ENCODE measurements at regions not wholly inside any gene's neighbourhood (a gene's known extent, or its start where the extent isn't known, plus 50 kb on each side); places are given as distances from the start of the nearest gene placed in this dataset.

GRCh38 chr1:220344745-220345144, 72.5 kb upstream of the RAB3GAP2 start (continued):
- peak; percentile 61; the same call in 1 of the 2 replicates for TF ChIP-seq RELB (IDR thresholded peaks at IDR 0.05; ENCODE audit: low read depth)
- no peak for TF ChIP-seq HDAC6 (IDR thresholded peaks at IDR 0.05; ENCODE audit: unreplicated experiment)
- TF ChIP-seq, protein P1, sequence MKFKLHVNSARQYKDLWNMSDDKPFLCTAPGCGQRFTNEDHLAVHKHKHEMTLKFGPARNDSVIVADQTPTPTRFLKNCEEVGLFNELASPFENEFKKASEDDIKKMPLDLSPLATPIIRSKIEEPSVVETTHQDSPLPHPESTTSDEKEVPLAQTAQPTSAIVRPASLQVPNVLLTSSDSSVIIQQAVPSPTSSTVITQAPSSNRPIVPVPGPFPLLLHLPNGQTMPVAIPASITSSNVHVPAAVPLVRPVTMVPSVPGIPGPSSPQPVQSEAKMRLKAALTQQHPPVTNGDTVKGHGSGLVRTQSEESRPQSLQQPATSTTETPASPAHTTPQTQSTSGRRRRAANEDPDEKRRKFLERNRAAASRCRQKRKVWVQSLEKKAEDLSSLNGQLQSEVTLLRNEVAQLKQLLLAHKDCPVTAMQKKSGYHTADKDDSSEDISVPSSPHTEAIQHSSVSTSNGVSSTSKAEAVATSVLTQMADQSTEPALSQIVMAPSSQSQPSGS (IDR thresholded peaks at IDR 0.05; ENCODE audit: low read length): no peak
- TF ChIP-seq IKZF1 (conservative IDR thresholded peaks at IDR 0.05): peak; percentile 26; the same call in 1 of the 2 replicates
- TF ChIP-seq NBN (IDR thresholded peaks at IDR 0.05): 0 out of 2 replicates have a peak, but pooled peaks have one; percentile 20
- TF ChIP-seq CEBPB (IDR thresholded peaks at IDR 0.05; ENCODE audit: borderline replicate concordance in 1 of 2, low read depth in 2 of 2, low read length in 2 of 2): no peak
- no peak for TF ChIP-seq ZNF622 (IDR thresholded peaks at IDR 0.05)
- TF ChIP-seq SMARCA5 (IDR thresholded peaks at IDR 0.05): no peak
- 0 out of 2 replicates have a peak, but pooled peaks have one; percentile 17 for TF ChIP-seq EED (IDR thresholded peaks at IDR 0.05; ENCODE audit: low read depth)
- no peak for TF ChIP-seq MXI1 (IDR thresholded peaks at IDR 0.05; ENCODE audit: low read depth, low read length)
- no peak for TF ChIP-seq ZNF207 (IDR thresholded peaks at IDR 0.05; ENCODE audit: borderline replicate concordance)
- no peak for TF ChIP-seq SREBF2 (IDR thresholded peaks at IDR 0.05; ENCODE audit: low read length)
- TF ChIP-seq EP300 (IDR thresholded peaks at IDR 0.05; ENCODE audit: borderline replicate concordance in 1 of 2, control insufficient read depth in 1 of 2, low read depth in 2 of 2, low read length in 2 of 2): peak; percentile 49 to 63; a peak in 2 of 4 replicates
- TF ChIP-seq, protein P2, sequence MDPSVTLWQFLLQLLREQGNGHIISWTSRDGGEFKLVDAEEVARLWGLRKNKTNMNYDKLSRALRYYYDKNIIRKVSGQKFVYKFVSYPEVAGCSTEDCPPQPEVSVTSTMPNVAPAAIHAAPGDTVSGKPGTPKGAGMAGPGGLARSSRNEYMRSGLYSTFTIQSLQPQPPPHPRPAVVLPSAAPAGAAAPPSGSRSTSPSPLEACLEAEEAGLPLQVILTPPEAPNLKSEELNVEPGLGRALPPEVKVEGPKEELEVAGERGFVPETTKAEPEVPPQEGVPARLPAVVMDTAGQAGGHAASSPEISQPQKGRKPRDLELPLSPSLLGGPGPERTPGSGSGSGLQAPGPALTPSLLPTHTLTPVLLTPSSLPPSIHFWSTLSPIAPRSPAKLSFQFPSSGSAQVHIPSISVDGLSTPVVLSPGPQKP (IDR thresholded peaks at IDR 0.05; ENCODE audit: low read depth, low read length): no peak
- TF ChIP-seq JUND (IDR thresholded peaks at IDR 0.05; ENCODE audit: low read depth, low read length): no peak
- TF ChIP-seq RAD21 (IDR thresholded peaks at IDR 0.05; ENCODE audit: insufficient read depth, low read depth, low read length): no peak
- TF ChIP-seq TBL1XR1 (IDR thresholded peaks at IDR 0.05; ENCODE audit: low read depth, low read length): 0 out of 2 replicates have a peak, but pooled peaks have one; percentile 14
- TF ChIP-seq, protein P3, sequence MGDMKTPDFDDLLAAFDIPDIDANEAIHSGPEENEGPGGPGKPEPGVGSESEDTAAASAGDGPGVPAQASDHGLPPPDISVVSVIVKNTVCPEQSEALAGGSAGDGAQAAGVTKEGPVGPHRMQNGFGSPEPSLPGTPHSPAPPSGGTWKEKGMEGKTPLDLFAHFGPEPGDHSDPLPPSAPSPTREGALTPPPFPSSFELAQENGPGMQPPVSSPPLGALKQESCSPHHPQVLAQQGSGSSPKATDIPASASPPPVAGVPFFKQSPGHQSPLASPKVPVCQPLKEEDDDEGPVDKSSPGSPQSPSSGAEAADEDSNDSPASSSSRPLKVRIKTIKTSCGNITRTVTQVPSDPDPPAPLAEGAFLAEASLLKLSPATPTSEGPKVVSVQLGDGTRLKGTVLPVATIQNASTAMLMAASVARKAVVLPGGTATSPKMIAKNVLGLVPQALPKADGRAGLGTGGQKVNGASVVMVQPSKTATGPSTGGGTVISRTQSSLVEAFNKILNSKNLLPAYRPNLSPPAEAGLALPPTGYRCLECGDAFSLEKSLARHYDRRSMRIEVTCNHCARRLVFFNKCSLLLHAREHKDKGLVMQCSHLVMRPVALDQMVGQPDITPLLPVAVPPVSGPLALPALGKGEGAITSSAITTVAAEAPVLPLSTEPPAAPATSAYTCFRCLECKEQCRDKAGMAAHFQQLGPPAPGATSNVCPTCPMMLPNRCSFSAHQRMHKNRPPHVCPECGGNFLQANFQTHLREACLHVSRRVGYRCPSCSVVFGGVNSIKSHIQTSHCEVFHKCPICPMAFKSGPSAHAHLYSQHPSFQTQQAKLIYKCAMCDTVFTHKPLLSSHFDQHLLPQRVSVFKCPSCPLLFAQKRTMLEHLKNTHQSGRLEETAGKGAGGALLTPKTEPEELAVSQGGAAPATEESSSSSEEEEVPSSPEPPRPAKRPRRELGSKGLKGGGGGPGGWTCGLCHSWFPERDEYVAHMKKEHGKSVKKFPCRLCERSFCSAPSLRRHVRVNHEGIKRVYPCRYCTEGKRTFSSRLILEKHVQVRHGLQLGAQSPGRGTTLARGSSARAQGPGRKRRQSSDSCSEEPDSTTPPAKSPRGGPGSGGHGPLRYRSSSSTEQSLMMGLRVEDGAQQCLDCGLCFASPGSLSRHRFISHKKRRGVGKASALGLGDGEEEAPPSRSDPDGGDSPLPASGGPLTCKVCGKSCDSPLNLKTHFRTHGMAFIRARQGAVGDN (IDR thresholded peaks at IDR 0.05): peak; percentile 14; the same call in 1 of the 2 replicates
- TF ChIP-seq TAF1 (IDR thresholded peaks at IDR 0.05; ENCODE audit: borderline replicate concordance, low read depth, low read length): no peak
- TF ChIP-seq CEBPZ (IDR thresholded peaks at IDR 0.05; ENCODE audit: low read depth, low read length): no peak
